GM23338 (cell line): ENCODE measurements at regions not wholly inside any gene's neighbourhood (a gene's known extent, or its start where the extent isn't known, plus 50 kb on each side); places are given as distances from the start of the nearest gene placed in this dataset.

Experiments used
- ATAC-seq: fragments of 200-7000 bp; cut with Tn5 transposase; 3 replicates; pipeline ENCODE4 v1.9.1; 2020
- DNase-seq: peaks from one replicate; pipeline ENCODE4 v3.0.0-alpha.2; 2015; ENCODE audit warnings: low spot score
- H2AFZ ChIP-seq: fragments of 200-600 bp; sonication (generic); 2 replicates; pipeline ENCODE4 v1.8.0; 2016; ENCODE audit warnings: antibody characterized with exemption, mild to moderate bottlenecking, moderate library complexity
- H3F3A ChIP-seq: fragments of 200-600 bp; sonication (generic); replicated peaks from 2 replicates; pipeline ENCODE4 v1.8.0; 2017; ENCODE audit warnings: antibody characterized with exemption, mixed run types, low read depth
- H3K27ac ChIP-seq: fragments of 200-600 bp; sonication (generic); 2 replicates; pipeline ENCODE4 v1.6.1; 2016; ENCODE audit warnings: low read depth
- H3K27me3 ChIP-seq: fragments of 200-600 bp; sonication (generic); 2 replicates; pipeline ENCODE4 v1.8.0; 2016; ENCODE audit warnings: mild to moderate bottlenecking, mixed run types, moderate library complexity; ENCODE audit not compliant: insufficient read depth
- H3K36me3 ChIP-seq: fragments of 200-600 bp; sonication (generic); 2 replicates; pipeline ENCODE4 v1.8.0; 2016; ENCODE audit warnings: mild to moderate bottlenecking; ENCODE audit not compliant: insufficient read depth
- H3K4me1 ChIP-seq: fragments of 200-600 bp; sonication (generic); 2 replicates; pipeline ENCODE4 v1.8.0; 2016; ENCODE audit warnings: mild to moderate bottlenecking, moderate library complexity; ENCODE audit not compliant: insufficient read depth
- H3K4me2 ChIP-seq: fragments of 200-600 bp; sonication (generic); 2 replicates; pipeline ENCODE4 v1.7.1; 2017; ENCODE audit warnings: mixed run types
- H3K4me3 ChIP-seq: fragments of 200-600 bp; sonication (generic); 2 replicates; pipeline ENCODE4 v1.6.1; 2016; ENCODE audit warnings: mixed run types
- H3K79me2 ChIP-seq: fragments of 200-600 bp; sonication (generic); replicated peaks from 2 replicates; pipeline ENCODE4 v1.8.0; 2017; ENCODE audit warnings: mild to moderate bottlenecking; ENCODE audit not compliant: insufficient read depth
- H3K9me2 ChIP-seq: fragments of 200-600 bp; sonication (generic); 2 replicates; pipeline ENCODE4 v1.8.0; 2017; ENCODE audit not compliant: insufficient read depth
- H4K20me1 ChIP-seq: fragments of 200-600 bp; sonication (generic); replicated peaks from 2 replicates; pipeline ENCODE4 v1.8.0; 2017; ENCODE audit warnings: mild to moderate bottlenecking; ENCODE audit not compliant: insufficient read depth
- H3K27ac Mint-ChIP-seq: 2 replicates; pipeline ENCODE4 v1.8.0; 2020; ENCODE audit warnings: inconsistent platforms, mild to moderate bottlenecking, moderate library complexity, mixed read lengths
- H3K27me3 Mint-ChIP-seq: 3 replicates; pipeline ENCODE4 v1.8.0; 2022; ENCODE audit warnings: low read depth, mild to moderate bottlenecking, moderate library complexity, mixed read lengths, inconsistent platforms; ENCODE audit not compliant: insufficient read depth, poor library complexity
- H3K36me3 Mint-ChIP-seq: 3 replicates; pipeline ENCODE4 v1.8.0; 2021; ENCODE audit warnings: low read depth, mild to moderate bottlenecking, inconsistent platforms, moderate library complexity, mixed read lengths
- H3K4me1 Mint-ChIP-seq: 3 replicates; pipeline ENCODE4 v1.8.0; 2020; ENCODE audit warnings: mild to moderate bottlenecking, inconsistent platforms, mixed read lengths
- H3K4me3 Mint-ChIP-seq: 3 replicates; pipeline ENCODE4 v1.8.0; 2021; ENCODE audit warnings: moderate library complexity, mild to moderate bottlenecking, inconsistent platforms, mixed read lengths
- H3K9me3 Mint-ChIP-seq: 3 replicates; pipeline ENCODE4 v1.8.0; 2020; ENCODE audit warnings: moderate library complexity, mild to moderate bottlenecking, inconsistent platforms, mixed read lengths
- EZH2 ChIP-seq: fragments of 200-600 bp; sonication (generic); IDR thresholded peaks from one replicate; pipeline ENCODE4 v1.8.0; 2017; ENCODE audit warnings: antibody characterized with exemption, mild to moderate bottlenecking, low read depth; ENCODE audit not compliant: unreplicated experiment
- NANOG ChIP-seq: IDR thresholded peaks from 2 replicates; pipeline ENCODE4 v1.6.1; 2016; ENCODE audit warnings: antibody characterized with exemption, borderline replicate concordance
- POLR2AphosphoS5 ChIP-seq: IDR thresholded peaks from 2 replicates; pipeline ENCODE4 v1.6.1; 2016; ENCODE audit warnings: antibody characterized with exemption, low read depth
- STAT1 ChIP-seq: IDR thresholded peaks from one replicate; pipeline ENCODE4 v1.6.1; 2016; ENCODE audit warnings: antibody characterized with exemption; ENCODE audit not compliant: unreplicated experiment
- TF ChIP-seq, protein P1 (sequence below), 2 experiments: fragments of 200-600 bp in 1 of 2; sonication (generic) in 1 of 2; conservative IDR thresholded peaks; 2 replicates each; pipeline versions ENCODE4 v1.5.1 to v1.6.1; 2016 to 2017; ENCODE audit warnings: antibody characterized with exemption in 2 of 2, low read depth in 2 of 2, mild to moderate bottlenecking in 2 of 2, moderate library complexity in 1 of 2
- TF ChIP-seq, protein P2 (sequence below): IDR thresholded peaks from 2 replicates; pipeline ENCODE4 v1.6.1; 2016; ENCODE audit warnings: antibody characterized with exemption
- TF ChIP-seq, protein P3 (sequence below): IDR thresholded peaks from one replicate; pipeline ENCODE4 v1.6.1; 2018; ENCODE audit warnings: antibody characterized with exemption; ENCODE audit not compliant: unreplicated experiment

DNA sequence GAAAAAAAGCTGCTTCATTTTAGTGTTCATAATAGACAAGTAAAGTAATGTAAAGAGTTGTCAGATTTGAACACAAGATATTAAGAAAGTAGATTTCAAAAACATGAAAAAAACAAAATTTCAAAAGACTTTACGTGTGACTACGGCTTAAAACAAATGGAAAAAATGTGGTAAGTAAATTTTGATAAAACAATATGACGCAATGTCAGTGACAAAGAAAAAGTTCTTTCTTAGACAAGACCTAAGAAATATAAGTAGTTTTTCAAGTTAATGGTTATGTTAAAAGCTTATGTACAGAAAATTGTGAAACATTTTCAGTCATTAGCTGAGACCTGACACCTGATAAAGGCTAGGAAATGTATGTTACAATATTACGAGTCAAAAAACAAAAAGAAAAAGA is 73.7 kb upstream of the EYS start:
- H2AFZ ChIP-seq, result no peak overlapping the region
- no peak overlapping the region for H3K4me2 ChIP-seq
- Mint-ChIP-seq H3K4me3 (no peak overlapping the region), H3K4me1 (no peaks in the 10 kb centered on the region), H3K27ac (no peak overlapping the region), H3K36me3 (no peaks in the 10 kb centered on the region), H3K27me3 (no peaks in the 10 kb centered on the region), H3K9me3 (peaks cover 9% of the 10 kb centered on the region; the same call in 1 of the 3 replicates)
- TF ChIP-seq POLR2AphosphoS5, result no peak
- TF ChIP-seq STAT1, result no peak
- TF ChIP-seq, protein P1, sequence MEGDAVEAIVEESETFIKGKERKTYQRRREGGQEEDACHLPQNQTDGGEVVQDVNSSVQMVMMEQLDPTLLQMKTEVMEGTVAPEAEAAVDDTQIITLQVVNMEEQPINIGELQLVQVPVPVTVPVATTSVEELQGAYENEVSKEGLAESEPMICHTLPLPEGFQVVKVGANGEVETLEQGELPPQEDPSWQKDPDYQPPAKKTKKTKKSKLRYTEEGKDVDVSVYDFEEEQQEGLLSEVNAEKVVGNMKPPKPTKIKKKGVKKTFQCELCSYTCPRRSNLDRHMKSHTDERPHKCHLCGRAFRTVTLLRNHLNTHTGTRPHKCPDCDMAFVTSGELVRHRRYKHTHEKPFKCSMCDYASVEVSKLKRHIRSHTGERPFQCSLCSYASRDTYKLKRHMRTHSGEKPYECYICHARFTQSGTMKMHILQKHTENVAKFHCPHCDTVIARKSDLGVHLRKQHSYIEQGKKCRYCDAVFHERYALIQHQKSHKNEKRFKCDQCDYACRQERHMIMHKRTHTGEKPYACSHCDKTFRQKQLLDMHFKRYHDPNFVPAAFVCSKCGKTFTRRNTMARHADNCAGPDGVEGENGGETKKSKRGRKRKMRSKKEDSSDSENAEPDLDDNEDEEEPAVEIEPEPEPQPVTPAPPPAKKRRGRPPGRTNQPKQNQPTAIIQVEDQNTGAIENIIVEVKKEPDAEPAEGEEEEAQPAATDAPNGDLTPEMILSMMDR (conservative IDR thresholded peaks at IDR 0.05; ENCODE audit: low read depth in 2 of 2), result no peak
- H3K4me3 ChIP-seq, result no peak overlapping the region
- no peaks in the 10 kb centered on the region; the same call in 1 of the 2 replicates for H3K4me1 ChIP-seq
- H3F3A ChIP-seq, result no peaks in the 10 kb centered on the region
- ATAC-seq (no peak), DNase-seq (no peak)
- H3K79me2 ChIP-seq, result no peaks in the 10 kb centered on the region
- no peaks in the 10 kb centered on the region for H4K20me1 ChIP-seq
- H3K27me3 ChIP-seq, result no peaks in the 10 kb centered on the region
- no peaks in the 10 kb centered on the region for H3K36me3 ChIP-seq
- H3K27ac ChIP-seq, result no peak overlapping the region
- H3K9me2 ChIP-seq, result no peaks in the 10 kb centered on the region

DNA sequence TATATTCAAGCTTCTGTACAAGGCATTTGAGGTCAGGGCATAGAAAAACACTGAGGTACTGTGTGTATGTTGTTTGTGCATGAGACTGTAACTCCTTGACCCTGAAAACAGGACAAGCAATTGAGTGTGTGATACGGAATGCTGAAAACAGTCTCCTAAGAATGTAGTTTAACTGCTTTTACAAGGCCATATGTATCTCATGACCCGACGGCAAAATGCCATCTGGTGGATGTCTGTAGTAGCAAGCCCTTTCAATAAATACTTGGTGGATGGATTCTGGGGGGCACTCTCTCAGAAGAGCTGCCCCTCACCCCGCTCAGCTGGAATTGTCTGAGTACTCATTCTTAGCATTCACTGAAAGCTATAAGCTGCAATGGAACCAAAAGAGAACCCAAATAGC is 69.3 kb upstream of the EYS start:
- no peak overlapping the region for H3K4me3 ChIP-seq
- no peaks in the 10 kb centered on the region for H4K20me1 ChIP-seq
- H3K79me2 ChIP-seq, result no peaks in the 10 kb centered on the region
- Mint-ChIP-seq H3K27ac (no peak overlapping the region), H3K4me1 (no peaks in the 10 kb centered on the region), H3K9me3 (peaks cover 11% of the 10 kb centered on the region; the same call in 2 of the 3 replicates), H3K36me3 (no peaks in the 10 kb centered on the region; the same call in 2 of the 3 replicates), H3K27me3 (no peaks in the 10 kb centered on the region), H3K4me3 (no peak overlapping the region)
- H2AFZ ChIP-seq, result no peak overlapping the region
- H3K27ac ChIP-seq, result no peak overlapping the region
- ATAC-seq (peak; percentile 78), DNase-seq (peak; percentile 74)
- TF ChIP-seq, protein P2, sequence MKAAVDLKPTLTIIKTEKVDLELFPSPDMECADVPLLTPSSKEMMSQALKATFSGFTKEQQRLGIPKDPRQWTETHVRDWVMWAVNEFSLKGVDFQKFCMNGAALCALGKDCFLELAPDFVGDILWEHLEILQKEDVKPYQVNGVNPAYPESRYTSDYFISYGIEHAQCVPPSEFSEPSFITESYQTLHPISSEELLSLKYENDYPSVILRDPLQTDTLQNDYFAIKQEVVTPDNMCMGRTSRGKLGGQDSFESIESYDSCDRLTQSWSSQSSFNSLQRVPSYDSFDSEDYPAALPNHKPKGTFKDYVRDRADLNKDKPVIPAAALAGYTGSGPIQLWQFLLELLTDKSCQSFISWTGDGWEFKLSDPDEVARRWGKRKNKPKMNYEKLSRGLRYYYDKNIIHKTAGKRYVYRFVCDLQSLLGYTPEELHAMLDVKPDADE, result no peak
- TF ChIP-seq, protein P1 (conservative IDR thresholded peaks at IDR 0.05; ENCODE audit: low read depth in 2 of 2), result peak; percentile 56 to 69
- no peaks in the 10 kb centered on the region for H3K9me2 ChIP-seq
- no peaks in the 10 kb centered on the region; the same call in 1 of the 2 replicates for H3K4me1 ChIP-seq
- H3K27me3 ChIP-seq, result no peaks in the 10 kb centered on the region
- no peak overlapping the region for H3K4me2 ChIP-seq
- H3K36me3 ChIP-seq, result no peaks in the 10 kb centered on the region
- H3F3A ChIP-seq, result no peaks in the 10 kb centered on the region

DNA sequence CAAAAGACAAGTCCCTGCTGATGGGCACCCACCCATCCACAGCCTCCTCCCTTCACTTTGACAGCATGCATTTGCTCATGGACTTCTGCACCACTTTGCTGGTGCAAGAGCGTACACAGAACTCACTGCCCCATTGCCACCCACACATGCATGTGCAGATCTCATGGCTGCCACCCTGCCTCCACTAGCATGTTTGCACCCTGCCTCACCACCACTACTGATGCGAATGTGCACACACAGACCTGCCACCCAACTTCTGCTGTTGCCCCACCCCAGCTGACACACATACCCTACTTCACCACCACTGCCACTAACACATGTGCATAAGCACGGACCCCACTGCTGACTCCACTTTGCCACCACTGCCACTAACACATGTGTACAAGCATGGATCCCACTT is 64.9 kb upstream of the EYS start:
- Histone ChIP-seq H4K20me1 (no peaks in the 10 kb centered on the region), H3K27me3 (no peaks in the 10 kb centered on the region), H3F3A (no peaks in the 10 kb centered on the region), H3K27ac (no peak overlapping the region), H3K4me1 (no peaks in the 10 kb centered on the region; the same call in 1 of the 2 replicates), H3K4me2 (no peak overlapping the region), H3K4me3 (no peak overlapping the region), H2AFZ (no peak overlapping the region), H3K79me2 (no peaks in the 10 kb centered on the region), H3K9me2 (no peaks in the 10 kb centered on the region), H3K36me3 (no peaks in the 10 kb centered on the region)
- peaks cover 8% of the 10 kb centered on the region; the same call in 2 of the 3 replicates for H3K9me3 Mint-ChIP-seq
- H3K27me3 Mint-ChIP-seq, result no peaks in the 10 kb centered on the region
- H3K4me3 Mint-ChIP-seq, result no peak overlapping the region
- ATAC-seq, result no peak
- no peaks in the 10 kb centered on the region for H3K4me1 Mint-ChIP-seq
- 0 out of 2 replicates have a peak overlapping the region, but pooled peaks have one; percentile 6 for H3K27ac Mint-ChIP-seq
- no peaks in the 10 kb centered on the region; the same call in 2 of the 3 replicates for H3K36me3 Mint-ChIP-seq
- no peak for DNase-seq
- TF ChIP-seq EZH2 (no peak), NANOG (no peak)
- TF ChIP-seq, protein P2, result no peak
- TF ChIP-seq, protein P3, sequence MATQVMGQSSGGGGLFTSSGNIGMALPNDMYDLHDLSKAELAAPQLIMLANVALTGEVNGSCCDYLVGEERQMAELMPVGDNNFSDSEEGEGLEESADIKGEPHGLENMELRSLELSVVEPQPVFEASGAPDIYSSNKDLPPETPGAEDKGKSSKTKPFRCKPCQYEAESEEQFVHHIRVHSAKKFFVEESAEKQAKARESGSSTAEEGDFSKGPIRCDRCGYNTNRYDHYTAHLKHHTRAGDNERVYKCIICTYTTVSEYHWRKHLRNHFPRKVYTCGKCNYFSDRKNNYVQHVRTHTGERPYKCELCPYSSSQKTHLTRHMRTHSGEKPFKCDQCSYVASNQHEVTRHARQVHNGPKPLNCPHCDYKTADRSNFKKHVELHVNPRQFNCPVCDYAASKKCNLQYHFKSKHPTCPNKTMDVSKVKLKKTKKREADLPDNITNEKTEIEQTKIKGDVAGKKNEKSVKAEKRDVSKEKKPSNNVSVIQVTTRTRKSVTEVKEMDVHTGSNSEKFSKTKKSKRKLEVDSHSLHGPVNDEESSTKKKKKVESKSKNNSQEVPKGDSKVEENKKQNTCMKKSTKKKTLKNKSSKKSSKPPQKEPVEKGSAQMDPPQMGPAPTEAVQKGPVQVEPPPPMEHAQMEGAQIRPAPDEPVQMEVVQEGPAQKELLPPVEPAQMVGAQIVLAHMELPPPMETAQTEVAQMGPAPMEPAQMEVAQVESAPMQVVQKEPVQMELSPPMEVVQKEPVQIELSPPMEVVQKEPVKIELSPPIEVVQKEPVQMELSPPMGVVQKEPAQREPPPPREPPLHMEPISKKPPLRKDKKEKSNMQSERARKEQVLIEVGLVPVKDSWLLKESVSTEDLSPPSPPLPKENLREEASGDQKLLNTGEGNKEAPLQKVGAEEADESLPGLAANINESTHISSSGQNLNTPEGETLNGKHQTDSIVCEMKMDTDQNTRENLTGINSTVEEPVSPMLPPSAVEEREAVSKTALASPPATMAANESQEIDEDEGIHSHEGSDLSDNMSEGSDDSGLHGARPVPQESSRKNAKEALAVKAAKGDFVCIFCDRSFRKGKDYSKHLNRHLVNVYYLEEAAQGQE, result no peak
